ENCODE measurements at regions not wholly inside any gene's neighbourhood (a gene's known extent, or its start where the extent isn't known, plus 50 kb on each side); places are given as distances from the start of the nearest gene placed in this dataset.

- ChIA-PET POLR2A (ENCODE audit: unreplicated experiment) (no interaction called here), CTCF (no interaction called here)
- Histone ChIP-seq H3K18ac (ENCODE audit: low read depth, low read length) (no peak overlapping the region), H4K20me1 (ENCODE audit: insufficient read depth, low read length) (no peaks in the 10 kb centered on the region), H2BK5ac (ENCODE audit: low read depth, low read length, poor library complexity, severe bottlenecking) (no peak overlapping the region), H2AFZ (replicated peaks; ENCODE audit: low read length, poor library complexity) (no peak overlapping the region), H3K9me1 (ENCODE audit: insufficient read depth, low read length) (no peaks in the 10 kb centered on the region), H3K9me3 (ENCODE audit: control insufficient read depth, insufficient read depth, low read length) (no peaks in the 10 kb centered on the region), H3K9ac (ENCODE audit: low read depth, low read length) (no peak overlapping the region), H2BK15ac (ENCODE audit: low read depth, low read length) (no peak overlapping the region), H3K4me1 (ENCODE audit: control insufficient read depth, insufficient read depth, low read length) (peaks cover 4% of the 10 kb centered on the region), H3K36me3 (ENCODE audit: control insufficient read depth, insufficient read depth, low read length) (no peaks in the 10 kb centered on the region), H3K27me3 (ENCODE audit: control insufficient read depth, insufficient read depth, low read length) (no peaks in the 10 kb centered on the region), H3K14ac (replicated peaks; ENCODE audit: low read depth, low read length) (no peak overlapping the region), H3K23ac (ENCODE audit: low read depth, low read length) (no peak overlapping the region), H3K27ac (ENCODE audit: insufficient read depth, low read length) (no peak overlapping the region), H3K79me1 (ENCODE audit: low read depth in 1 of 2, low read length in 2 of 2) (no peaks in the 10 kb centered on the region), H4K8ac (ENCODE audit: low read depth in 2 of 2, low read length in 2 of 2) (no peak overlapping the region), H4K5ac (ENCODE audit: low read depth, low read length) (no peak overlapping the region), H2BK20ac (ENCODE audit: low read depth, low read length) (no peak overlapping the region), H3K4me3 (ENCODE audit: insufficient read depth, low read depth, low read length) (no peak overlapping the region), H2AK5ac (ENCODE audit: low read depth, low read length) (no peak overlapping the region), H2AK9ac (replicated peaks; ENCODE audit: low read depth, low read length, poor library complexity) (no peak overlapping the region), H4K91ac (ENCODE audit: insufficient read depth, low read depth, low read length) (no peak overlapping the region), H3K4ac (ENCODE audit: low read depth, low read length) (no peak overlapping the region), H3K4me2 (ENCODE audit: low read depth, low read length) (no peak overlapping the region), H3K56ac (ENCODE audit: extremely low read depth, insufficient read depth, low read length) (no peak overlapping the region), H2BK120ac (ENCODE audit: low read depth, low read length) (no peak overlapping the region)
- DNase-seq (no peak), ATAC-seq (ENCODE audit: low read depth) (no peak)
- no TSS peak for BruUV-seq (replicated peaks)
- TF ChIP-seq RCOR1 (IDR thresholded peaks at IDR 0.05; ENCODE audit: insufficient replicate concordance, low read length), result no peak
- in situ Hi-C loops (cut with MboI; ENCODE audit: low sequenced_read_pairs), result loop anchor here (10.0 kb wide), 1 partner anchor 143 kb away; no protein-coding TSS in a partner anchor
- intact Hi-C loops (cut with micrococcal nuclease), result loop anchor here (10.0 kb wide), 1 partner anchor 323 kb away; no protein-coding TSS in a partner anchor
- dilution Hi-C loops (cut with HindIII; ENCODE audit: low sequenced_read_pairs, unreplicated experiment), result no loop called here
- WGBS, 2 experiments (ENCODE audit: extremely low coverage in 2 of 2, insufficient read length in 1 of 2), result no CpG with 5 or more reads among the region's 2 CpGs
Measured at GRCh38 chr12:19897900-19898408, 458.7 kb downstream of the AEBP2 start.
